Loucy (cell line): ENCODE measurements at regions not wholly inside any gene's neighbourhood (a gene's known extent, or its start where the extent isn't known, plus 50 kb on each side); places are given as distances from the start of the nearest gene placed in this dataset.

ENCODE experiments used
- EZH2phosphoT487 ChIP-seq: fragments of 200-600 bp; IDR thresholded peaks from 2 replicates; pipeline ENCODE4 v1.6.1; 2018; ENCODE audit warnings: antibody characterized with exemption, mild to moderate bottlenecking, moderate library complexity, borderline replicate concordance
- TF ChIP-seq, protein P1 (sequence below): fragments of 200-600 bp; sonication (generic); conservative IDR thresholded peaks from 2 replicates; pipeline ENCODE4 v1.5.1; 2014; ENCODE audit warnings: mild to moderate bottlenecking, antibody characterized with exemption, low read length

DNA sequence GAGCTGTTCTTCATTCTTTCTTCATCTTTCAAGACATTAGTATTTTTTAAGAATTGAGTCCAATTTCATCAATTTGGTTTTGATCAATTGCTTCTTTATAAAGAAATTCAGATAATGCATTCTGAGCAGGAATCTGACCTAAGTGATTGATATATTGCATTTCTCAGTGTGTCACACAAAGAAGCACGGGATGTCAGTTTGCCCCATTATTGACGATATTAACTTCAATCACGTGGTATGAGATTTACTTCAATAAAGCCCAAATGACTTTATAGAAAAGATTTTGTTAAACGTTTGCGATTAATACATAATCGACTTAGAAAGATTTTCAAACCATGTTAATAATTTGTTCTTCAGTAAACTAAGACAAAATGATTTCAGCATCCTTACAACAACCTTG lies 1254.2 kb downstream of the FSCB start:
- TF ChIP-seq, protein P1, sequence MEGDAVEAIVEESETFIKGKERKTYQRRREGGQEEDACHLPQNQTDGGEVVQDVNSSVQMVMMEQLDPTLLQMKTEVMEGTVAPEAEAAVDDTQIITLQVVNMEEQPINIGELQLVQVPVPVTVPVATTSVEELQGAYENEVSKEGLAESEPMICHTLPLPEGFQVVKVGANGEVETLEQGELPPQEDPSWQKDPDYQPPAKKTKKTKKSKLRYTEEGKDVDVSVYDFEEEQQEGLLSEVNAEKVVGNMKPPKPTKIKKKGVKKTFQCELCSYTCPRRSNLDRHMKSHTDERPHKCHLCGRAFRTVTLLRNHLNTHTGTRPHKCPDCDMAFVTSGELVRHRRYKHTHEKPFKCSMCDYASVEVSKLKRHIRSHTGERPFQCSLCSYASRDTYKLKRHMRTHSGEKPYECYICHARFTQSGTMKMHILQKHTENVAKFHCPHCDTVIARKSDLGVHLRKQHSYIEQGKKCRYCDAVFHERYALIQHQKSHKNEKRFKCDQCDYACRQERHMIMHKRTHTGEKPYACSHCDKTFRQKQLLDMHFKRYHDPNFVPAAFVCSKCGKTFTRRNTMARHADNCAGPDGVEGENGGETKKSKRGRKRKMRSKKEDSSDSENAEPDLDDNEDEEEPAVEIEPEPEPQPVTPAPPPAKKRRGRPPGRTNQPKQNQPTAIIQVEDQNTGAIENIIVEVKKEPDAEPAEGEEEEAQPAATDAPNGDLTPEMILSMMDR, result no peak
- no peak for TF ChIP-seq EZH2phosphoT487
